Activated naive CD4-positive, alpha-beta T cell treated with anti-CD3 and anti-CD28 coated beads, Interleukin-2, amount 50 U/mL, for 72 hours (primary cell): ENCODE measurements at regions not wholly inside any gene's neighbourhood (a gene's known extent, or its start where the extent isn't known, plus 50 kb on each side); places are given as distances from the start of the nearest gene placed in this dataset.
"Not testable (repeated sequence)": the region's sequence is repeated elsewhere in the genome, so short reads cannot be mapped to it uniquely, and the experiment has no call there.

Source experiments
- ATAC-seq, 2 donors: fragments of 150-1000 bp; cut with Tn5 transposase; 2 replicates each; pipeline ENCODE4 v1.10.0; 2021; ENCODE audit warnings: mild to moderate bottlenecking in 2 of 2, moderate library complexity in 2 of 2
- DNase-seq, 2 donors: peaks; one replicate each; pipeline ENCODE4 v3.0.0; 2021 to 2022; ENCODE audit warnings: low spot score in 2 of 2
- H3K27ac Mint-ChIP-seq, 2 donors: one replicate each; pipeline ENCODE4 v1.8.0; 2022; ENCODE audit warnings: mild to moderate bottlenecking in 2 of 2, mixed read lengths in 2 of 2
- H3K36me3 Mint-ChIP-seq, 2 donors: one replicate each; pipeline ENCODE4 v1.8.0; 2022; ENCODE audit warnings: mixed read lengths in 2 of 2
- H3K9me3 Mint-ChIP-seq, 2 donors: one replicate each; pipeline ENCODE4 v1.8.0; 2022; ENCODE audit warnings: mixed read lengths in 2 of 2

DNA sequence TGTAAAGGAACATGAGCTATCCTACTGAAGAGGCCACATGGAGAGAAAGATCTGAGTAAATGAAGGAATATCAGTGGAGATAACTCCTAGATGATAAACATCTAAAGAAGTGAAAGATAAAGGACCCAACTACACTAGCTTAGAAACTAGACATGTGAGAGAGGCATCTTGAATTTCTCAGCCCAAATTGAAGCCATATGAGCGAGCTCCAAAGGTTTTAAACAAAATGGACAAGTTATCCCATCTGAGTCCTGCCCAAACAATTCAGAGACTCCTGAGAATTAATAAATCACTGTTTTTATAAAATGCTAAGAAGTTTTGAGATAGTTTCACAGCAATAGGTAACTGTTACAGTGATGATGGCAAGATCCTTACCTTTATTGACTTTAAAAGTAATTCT lies 438.9 kb downstream of the NAV3 start:
- H3K27ac Mint-ChIP-seq = no peak overlapping the region
- H3K36me3 Mint-ChIP-seq = peaks cover 0 to 5% of the 10 kb centered on the region in 2 donors
- peaks cover 14 to 16% of the 10 kb centered on the region in 2 donors for H3K9me3 Mint-ChIP-seq
- no peak for DNase-seq
- ATAC-seq = no peak

DNA sequence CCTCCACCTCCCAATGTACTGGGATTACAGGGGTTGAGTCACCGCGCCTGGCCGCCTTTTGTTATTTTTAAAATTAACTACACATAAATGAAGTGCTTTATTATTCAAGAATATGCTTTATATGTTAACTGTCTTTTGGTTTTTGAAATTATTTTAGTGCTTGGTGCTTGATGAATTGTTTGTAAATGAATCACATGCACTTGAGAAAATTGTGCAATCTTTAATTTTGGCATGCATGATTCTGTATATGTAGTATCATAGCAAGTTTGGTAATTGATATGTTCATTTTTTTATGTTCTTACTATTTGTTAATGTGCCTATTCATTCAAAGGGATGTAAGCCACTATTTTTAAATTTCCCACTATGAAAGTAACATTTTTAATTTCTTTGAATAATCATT lies 440.9 kb downstream of the NAV3 start:
- Mint-ChIP-seq H3K36me3 (peaks cover 0 to 5% of the 10 kb centered on the region in 2 donors), H3K9me3 (peaks cover 21 to 23% of the 10 kb centered on the region in 2 donors), H3K27ac (no peak overlapping the region)
- ATAC-seq (no peak), DNase-seq (no peak)

DNA sequence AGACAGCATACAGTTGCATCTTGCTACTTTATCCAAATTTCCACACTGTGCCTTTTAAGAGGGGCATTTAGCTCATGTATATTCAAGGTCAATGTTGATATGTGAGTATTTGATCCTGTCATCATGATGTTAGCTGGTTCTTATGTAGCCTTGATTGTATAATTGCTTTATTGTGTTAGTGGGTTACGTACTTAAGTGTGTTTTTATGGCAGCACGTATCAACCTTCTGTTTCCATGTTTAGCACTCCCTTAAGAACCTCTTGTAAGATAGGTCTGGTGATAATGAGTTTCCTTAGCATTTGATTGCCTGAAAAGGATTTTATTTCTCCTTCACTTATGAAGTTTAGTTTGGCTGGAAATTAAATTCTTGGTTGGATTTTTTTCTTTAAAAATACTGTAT lies 445.2 kb downstream of the NAV3 start:
- no peak for ATAC-seq
- Mint-ChIP-seq H3K36me3 (peaks cover 0 to 19% of the 10 kb centered on the region in 2 donors), H3K9me3 (peaks cover 30 to 39% of the 10 kb centered on the region in 2 donors), H3K27ac (no peak overlapping the region)
- DNase-seq = no peak

DNA sequence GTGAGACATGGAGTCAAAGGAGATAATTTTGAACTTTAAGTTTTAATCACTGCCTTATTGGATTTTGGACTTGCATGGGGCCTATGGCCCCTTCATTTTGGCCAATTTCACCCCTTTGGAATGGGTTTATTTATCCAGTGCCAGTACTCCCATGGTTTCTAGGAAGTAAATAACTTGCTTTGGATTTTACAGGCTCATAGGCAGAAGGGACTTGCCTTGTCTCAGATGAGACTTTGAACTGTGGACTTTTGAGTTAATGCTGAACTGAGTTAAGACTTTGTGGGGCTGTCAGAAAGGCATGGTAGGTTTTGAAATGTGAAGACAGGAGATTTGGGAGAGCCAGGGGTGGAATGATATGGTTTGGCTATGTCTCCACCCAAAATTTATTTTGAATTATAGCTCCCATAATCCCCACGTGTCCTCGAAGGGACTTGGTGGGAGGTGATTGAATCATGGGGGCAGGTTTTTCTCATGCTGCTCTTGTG lies 448.1 kb downstream of the NAV3 start:
- H3K9me3 Mint-ChIP-seq = peaks cover 22 to 46% of the 10 kb centered on the region in 2 donors
- H3K27ac Mint-ChIP-seq = no peak overlapping the region
- ATAC-seq = no peak
- H3K36me3 Mint-ChIP-seq = peaks cover 0 to 19% of the 10 kb centered on the region in 2 donors
- DNase-seq = no peak

DNA sequence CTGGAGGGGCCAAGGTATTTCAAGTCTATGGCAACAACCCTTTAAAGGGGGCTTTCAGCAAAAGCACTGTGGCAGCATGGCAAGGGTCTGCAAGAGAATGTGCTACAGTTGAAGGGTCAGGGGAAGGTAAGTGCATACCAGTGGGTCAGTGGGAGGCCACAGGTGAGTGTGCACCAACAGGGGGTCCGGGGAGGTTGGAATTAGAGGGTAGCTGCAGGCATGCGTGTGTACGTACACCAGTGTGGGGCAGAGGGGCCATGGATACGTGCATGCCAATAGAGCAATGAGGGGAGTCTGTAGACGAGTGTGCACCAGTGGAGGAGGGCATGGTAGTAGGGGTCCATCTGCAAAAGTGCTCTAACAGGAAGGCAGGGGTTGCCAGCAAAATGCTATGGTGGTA lies 448.9 kb downstream of the NAV3 start:
- Mint-ChIP-seq H3K9me3 (peaks cover 18 to 44% of the 10 kb centered on the region in 2 donors), H3K36me3 (peaks cover 0 to 15% of the 10 kb centered on the region in 2 donors), H3K27ac (no peak overlapping the region)
- DNase-seq (no peak), ATAC-seq (no peak)

DNA sequence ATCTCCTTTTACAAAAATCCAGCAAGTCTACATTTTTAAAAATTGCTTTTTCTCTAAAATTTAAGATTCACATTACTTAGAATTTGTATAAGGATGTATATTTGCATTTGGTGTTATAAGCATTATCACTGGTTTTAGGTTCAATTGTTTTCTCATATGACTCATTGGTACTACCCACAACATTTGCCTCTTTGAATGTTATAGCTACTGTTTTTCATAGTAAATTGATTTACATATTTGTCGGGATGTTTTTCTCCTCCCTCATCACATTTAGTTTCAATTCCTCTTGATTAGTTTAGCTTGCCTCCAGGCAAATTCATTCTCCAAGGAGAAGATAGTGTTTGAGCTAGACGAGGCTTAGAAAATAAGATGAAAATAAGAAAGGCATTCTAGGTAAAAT lies 450.4 kb downstream of the NAV3 start:
- DNase-seq, ATAC-seq, H3K27ac Mint-ChIP-seq: not testable (repeated sequence)
- Mint-ChIP-seq H3K9me3 (peaks cover 13 to 35% of the 10 kb centered on the region in 2 donors), H3K36me3 (peaks cover 0 to 15% of the 10 kb centered on the region in 2 donors)

DNA sequence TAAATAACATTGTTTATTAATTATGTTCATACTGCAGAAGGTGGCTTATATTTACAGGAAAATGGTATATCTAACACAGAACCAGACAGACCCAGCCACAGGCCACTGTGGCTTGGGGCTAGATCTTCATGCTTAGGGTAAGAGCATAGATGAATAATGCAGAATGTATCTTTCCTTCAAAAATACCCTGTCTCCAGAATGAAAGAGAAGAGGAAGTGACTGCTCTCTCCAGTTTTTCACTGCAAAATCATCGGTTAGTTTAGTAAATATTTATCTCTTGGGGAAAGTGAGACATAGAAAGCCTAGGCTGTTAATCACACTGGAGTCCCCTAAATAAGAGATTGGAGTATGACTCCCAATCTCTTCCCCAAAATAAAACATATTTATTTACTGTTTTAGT lies 453.7 kb downstream of the NAV3 start:
- no peak for DNase-seq
- peaks cover 0 to 3% of the 10 kb centered on the region in 2 donors for H3K36me3 Mint-ChIP-seq

DNA sequence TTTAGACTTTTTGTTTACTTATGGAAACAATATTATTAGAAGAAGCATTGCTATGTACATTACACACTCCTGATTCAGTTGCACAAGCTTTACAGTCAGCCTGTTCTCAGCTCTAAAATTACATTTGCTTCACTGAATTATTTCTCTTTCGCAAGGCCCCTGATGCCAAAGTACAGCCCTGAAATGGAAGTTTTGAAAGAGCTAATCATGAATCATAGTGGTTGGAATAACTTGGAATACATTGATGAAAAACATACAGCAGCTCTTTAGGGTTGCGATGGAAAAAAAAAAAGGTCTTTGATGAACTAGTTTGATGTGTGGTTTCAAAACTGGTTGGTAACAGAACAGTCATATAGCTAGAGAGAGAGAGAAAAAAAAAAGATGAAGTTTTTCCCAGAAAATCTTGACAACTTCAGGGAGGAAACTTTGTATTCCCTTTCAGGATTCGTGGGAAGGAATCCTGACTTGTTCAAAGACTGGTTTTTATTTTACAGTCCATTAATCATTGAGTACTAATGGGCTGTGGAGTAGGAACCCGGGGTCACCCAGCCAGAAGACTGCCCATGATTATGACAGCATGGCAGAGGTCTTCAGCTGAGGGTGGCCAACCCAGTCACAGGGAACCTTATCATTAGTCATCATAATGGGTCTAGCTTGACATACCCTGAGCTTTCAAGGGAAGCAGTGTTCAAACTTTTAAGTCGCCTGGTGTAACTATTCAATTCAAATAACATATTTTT lies 460.1 kb downstream of the NAV3 start:
- ATAC-seq (no peak), DNase-seq (no peak)
- H3K27ac Mint-ChIP-seq = peak overlapping the region in 1 of 2 donors; percentile 38
- peaks cover 7 to 8% of the 10 kb centered on the region in 2 donors for H3K9me3 Mint-ChIP-seq
- no peaks in the 10 kb centered on the region for H3K36me3 Mint-ChIP-seq

More for the DNA sequence above, 453.7 kb downstream of the NAV3 start:
- peaks cover 4 to 22% of the 10 kb centered on the region in 2 donors for H3K9me3 Mint-ChIP-seq
- no peak for ATAC-seq
- no peak overlapping the region for H3K27ac Mint-ChIP-seq

DNA sequence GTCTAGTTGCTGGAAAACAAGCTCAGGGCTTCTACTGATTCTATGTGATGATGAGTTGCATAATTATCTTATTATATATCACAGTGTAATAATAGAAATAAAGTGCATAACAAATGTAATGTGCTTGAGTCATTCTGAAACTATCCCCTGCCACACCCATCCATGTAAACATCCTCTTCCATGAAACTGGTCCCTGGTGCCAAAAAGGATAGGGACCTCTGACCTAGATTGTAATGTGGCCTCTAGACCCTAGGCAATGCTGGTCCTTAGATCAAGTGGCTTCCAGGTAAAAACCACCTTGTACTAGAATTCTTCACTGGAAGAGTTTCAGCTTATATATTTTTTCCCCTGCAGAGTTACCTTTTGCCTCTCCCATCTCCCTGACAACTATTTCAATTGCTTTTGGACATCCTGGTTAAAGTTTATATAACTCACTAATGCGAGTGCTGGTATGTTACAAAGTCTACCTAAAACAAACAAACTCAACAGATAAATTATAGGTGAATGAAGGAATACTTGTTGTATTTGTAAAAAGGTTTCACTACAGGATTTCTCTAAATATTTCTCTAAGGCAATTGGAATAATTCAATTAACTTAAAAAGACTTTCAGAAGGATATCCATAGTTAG lies 462.5 kb downstream of the NAV3 start:
- no peak for ATAC-seq
- Mint-ChIP-seq H3K9me3 (peaks cover 3 to 8% of the 10 kb centered on the region in 2 donors), H3K36me3 (no peaks in the 10 kb centered on the region), H3K27ac (no peak overlapping the region)
- no peak for DNase-seq

DNA sequence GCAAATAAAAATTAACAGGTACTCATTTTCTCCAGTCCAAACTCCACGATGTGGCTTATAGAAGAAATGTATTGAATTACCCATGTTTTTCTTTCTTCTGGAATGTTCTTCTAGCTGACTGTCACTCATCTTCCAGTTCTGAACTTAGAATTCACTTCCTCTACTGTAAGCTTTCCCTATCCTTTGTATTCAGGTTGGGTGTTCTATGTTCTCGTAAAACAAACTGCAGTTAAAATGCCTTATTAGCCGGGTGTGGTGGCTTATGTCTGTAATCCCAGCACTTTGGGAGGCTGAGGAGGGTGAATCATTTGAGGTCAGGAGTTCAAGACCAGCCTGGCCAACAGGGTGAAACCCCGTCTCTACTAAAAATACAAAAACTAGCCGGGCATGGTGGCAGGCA lies 470.6 kb downstream of the NAV3 start:
- not testable (repeated sequence) for ATAC-seq, DNase-seq, H3K36me3 Mint-ChIP-seq, H3K27ac Mint-ChIP-seq
- H3K9me3 Mint-ChIP-seq = peaks cover 3 to 14% of the 10 kb centered on the region in 2 donors

DNA sequence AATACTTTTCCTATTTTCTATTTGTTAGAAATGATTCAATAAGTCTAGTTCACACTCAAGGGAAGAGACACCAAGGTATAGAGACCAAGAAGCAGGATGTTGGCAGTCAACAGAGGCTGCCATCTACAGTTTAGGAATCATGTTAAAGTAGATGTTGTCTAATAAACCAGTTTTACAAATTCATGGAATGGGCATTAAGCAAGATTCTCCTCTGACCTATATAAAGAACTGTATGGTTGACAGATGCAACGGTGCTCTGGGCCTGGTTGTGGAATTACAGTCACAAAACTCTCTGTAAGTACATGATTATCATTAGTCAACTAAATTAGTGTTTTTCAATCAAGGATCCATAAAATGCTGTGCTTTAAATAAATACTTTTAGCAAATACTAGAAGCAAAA lies 475.1 kb downstream of the NAV3 start:
- ATAC-seq = no peak
- H3K27ac Mint-ChIP-seq = no peak overlapping the region
- peaks cover 3 to 7% of the 10 kb centered on the region in 2 donors for H3K9me3 Mint-ChIP-seq
- H3K36me3 Mint-ChIP-seq = no peaks in the 10 kb centered on the region
- no peak for DNase-seq

DNA sequence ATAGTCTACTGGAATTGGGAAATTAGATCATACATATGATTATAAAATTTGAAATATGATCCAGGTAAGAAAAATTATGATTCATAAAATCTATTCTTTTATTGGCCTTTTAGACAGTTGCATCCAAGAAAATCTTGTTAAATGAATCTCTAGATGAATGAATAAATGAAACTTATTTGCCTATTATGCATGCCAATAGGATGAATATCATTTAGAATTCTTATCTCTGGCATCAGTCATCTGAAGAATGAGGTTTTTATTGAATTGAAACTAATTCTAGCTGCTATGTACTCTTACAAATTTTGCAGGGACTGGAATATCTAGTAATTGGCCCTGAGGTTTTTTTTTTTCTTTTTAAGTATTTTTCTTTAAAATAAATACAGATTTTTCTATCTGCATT lies 475.5 kb downstream of the NAV3 start:
- ATAC-seq (no peak), DNase-seq (no peak)
- Mint-ChIP-seq H3K27ac (no peak overlapping the region), H3K36me3 (no peaks in the 10 kb centered on the region), H3K9me3 (peaks cover 3 to 6% of the 10 kb centered on the region in 2 donors)

DNA sequence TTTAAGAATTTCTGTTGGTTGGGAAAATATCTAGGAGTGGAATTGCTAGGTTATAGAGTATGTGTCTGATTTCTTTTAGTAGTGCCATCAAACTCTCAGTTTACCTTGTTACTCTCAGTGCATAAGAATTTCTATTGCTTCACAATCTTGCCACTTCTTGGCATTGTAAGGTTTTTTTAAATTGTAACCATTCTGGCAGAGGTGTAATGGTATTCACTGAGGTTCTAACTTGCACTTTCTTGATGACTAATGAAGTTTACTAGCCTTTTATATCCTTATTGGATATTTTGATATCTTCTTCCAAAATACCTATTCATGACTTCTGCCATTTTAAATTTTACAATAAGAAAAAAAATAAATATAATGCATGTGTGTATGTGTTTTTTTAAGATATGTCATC lies 478.0 kb downstream of the NAV3 start:
- no peak for ATAC-seq
- peaks cover 3 to 6% of the 10 kb centered on the region in 2 donors for H3K9me3 Mint-ChIP-seq

DNA sequence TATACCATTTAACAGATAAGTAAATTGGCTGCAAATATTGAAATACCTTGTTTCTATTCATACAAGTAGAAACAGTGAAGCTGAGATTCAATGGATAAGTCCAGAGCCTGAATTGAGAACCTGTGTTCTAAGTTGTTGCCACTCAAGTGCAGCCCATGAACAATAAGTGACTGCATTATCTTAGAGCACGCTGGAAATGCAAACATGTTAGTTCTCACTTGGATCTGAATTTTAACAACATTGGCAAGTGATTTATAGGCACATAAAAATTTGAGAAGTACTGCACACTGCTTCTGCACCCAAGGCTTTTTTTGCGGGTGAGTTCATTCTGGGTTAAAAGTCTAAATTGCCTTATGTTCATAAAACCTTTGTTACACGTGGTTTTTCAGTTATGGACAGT lies 484.3 kb downstream of the NAV3 start:
- peaks cover 0 to 5% of the 10 kb centered on the region in 2 donors for H3K9me3 Mint-ChIP-seq
- no peak overlapping the region for H3K27ac Mint-ChIP-seq
- no peaks in the 10 kb centered on the region for H3K36me3 Mint-ChIP-seq
- DNase-seq = no peak
- no peak for ATAC-seq

More for the DNA sequence above, 478.0 kb downstream of the NAV3 start:
- Mint-ChIP-seq H3K27ac (no peak overlapping the region), H3K36me3 (no peaks in the 10 kb centered on the region)
- DNase-seq = no peak

DNA sequence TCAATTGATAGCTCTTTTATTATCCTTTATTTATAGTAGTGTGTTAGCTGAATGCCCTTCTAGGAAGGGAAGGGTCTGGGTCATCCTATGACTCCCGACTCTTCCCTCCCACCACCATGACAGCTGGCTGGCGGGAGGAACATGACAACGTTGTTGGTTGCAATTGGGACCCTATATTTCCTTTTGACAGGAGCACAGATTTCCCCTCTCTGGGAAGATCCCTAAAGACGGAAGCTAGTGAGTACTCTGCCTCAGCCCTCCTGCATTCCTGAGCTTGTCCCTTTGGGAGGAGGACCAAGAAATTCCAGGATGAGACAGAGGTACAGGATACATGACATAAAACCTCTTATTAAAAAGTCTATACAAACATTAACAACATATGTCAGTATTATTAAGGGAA lies 485.4 kb downstream of the NAV3 start:
- H3K9me3 Mint-ChIP-seq = peaks cover 5 to 7% of the 10 kb centered on the region in 2 donors
- DNase-seq (no peak), ATAC-seq (no peak)
- no peak overlapping the region for H3K27ac Mint-ChIP-seq
- no peaks in the 10 kb centered on the region for H3K36me3 Mint-ChIP-seq

DNA sequence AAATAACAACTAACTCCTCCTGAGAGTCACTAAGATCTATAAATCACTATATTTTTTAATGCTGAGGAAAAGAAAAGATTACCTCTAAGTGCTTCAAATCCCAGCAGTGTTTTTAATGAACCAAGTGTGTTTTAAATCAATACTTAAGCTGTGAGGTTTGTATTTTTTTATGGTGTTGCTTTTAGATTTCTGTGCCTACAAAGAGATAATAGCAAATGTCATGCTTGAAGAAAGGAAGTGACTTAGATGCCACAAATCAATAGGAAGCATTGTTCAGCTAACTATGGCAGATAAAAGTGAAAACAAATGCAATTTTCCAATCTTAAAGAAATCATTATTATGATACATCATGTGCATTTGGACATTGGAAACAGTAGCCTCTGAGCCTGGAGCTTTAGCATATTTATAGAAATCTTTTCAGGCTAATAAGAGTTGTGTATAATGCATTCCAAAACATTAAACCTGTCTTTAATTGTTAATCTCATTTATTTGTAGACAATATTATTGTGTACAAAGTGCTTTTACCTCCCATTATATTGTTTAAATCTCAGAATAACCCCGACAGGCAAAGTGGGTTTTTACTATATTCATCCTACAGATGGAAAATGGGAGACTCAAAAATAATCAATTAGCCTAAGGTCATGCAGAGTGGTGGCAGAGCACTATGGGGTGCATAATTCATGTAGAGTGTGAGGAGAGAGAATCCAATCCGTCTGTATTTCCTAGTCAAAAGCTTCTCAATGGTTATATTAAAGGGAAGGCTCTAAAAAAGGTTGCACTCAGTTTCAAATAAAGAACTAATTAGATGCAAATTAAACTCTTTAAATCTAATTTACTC lies 486.2 kb downstream of the NAV3 start:
- H3K36me3 Mint-ChIP-seq = no peaks in the 10 kb centered on the region
- no peak for ATAC-seq
- peaks cover 5 to 14% of the 10 kb centered on the region in 2 donors for H3K9me3 Mint-ChIP-seq
- H3K27ac Mint-ChIP-seq = no peak overlapping the region
- DNase-seq = no peak

DNA sequence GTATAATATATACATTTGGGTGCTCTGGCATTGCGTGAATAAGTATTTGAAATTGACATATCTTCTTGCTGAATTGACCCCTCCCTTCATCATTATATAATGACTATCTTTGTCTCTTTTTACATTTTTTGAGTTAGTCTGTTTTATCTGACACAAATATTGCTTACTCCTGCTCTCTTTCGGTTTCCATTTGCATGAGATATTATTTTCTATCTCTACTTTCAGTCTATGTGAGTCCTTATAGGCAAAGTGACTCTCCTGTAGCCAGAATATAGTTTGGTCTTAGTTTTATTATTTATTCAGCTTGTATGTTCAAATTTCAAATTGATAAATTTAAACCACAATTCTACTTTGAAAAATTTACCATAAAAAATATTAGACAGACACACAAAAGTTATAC lies 491.0 kb downstream of the NAV3 start:
- Mint-ChIP-seq H3K9me3 (peaks cover 8 to 19% of the 10 kb centered on the region in 2 donors), H3K27ac (no peak overlapping the region), H3K36me3 (no peaks in the 10 kb centered on the region)
- ATAC-seq = no peak
- DNase-seq = no peak
